ENCODE measurements at regions not wholly inside any gene's neighbourhood (a gene's known extent, or its start where the extent isn't known, plus 50 kb on each side); places are given as distances from the start of the nearest gene placed in this dataset.

DNA sequence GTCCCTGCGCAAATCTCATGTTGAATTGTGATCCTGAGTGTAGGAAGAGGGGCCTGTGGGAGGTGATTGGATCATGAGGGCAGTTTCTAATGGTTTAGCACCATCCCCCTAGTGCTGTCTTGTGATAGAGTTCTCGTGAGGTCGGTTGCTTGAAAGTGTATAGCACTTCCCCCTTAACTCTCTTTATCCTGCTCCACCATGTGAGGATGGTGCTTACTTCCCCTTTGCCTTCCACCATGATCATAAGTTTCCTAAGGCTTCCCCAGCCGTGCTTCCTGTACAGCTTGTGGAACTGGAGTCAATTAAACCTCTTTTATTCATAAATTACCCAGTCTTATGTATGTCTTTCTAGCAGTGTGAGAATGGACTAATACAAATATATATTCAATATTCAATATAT lies 303.7 kb upstream of the SEL1L start:
- no peak for DNase-seq (ENCODE audit: low spot score)

DNA sequence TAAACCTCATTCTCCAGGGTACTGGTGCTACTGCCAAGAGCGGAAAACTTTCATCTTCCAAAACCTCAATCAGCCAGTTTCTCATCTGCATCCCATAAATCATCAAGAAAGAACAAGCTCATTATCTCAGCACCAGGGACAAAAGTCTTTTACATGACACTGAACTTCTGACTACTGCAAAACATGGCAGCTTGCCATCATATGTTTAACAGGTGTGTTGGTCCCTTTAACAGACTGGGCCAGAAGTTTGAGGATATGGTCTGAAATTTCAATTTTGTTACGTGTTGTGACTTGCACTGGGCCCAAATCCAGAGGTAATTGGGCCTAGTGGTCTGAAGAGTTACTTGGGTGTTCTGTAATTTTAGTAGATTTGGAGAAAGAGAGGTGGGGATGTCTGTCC lies 305.4 kb upstream of the SEL1L start:
- no peak for DNase-seq (ENCODE audit: low spot score)

DNA sequence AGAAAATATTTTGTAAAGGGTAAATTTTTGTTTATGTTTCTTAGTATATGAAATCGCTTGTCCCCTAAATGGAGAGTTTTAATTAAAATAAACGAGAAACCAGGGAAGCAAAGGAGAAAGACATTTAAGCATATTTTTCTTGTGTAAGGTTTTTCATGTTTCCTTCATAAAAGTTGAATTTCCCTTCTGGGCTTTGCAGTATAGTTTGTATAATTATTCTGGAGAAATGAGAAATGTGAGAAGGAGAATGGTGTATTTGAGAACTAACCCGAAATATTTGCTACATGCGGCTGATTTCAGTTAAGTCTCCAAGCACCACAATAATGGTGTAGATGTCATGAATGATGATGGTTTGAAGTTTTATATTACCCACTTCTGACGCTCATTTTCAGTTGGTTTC lies 307.7 kb upstream of the SEL1L start:
- DNase-seq (ENCODE audit: low spot score): no peak

DNA sequence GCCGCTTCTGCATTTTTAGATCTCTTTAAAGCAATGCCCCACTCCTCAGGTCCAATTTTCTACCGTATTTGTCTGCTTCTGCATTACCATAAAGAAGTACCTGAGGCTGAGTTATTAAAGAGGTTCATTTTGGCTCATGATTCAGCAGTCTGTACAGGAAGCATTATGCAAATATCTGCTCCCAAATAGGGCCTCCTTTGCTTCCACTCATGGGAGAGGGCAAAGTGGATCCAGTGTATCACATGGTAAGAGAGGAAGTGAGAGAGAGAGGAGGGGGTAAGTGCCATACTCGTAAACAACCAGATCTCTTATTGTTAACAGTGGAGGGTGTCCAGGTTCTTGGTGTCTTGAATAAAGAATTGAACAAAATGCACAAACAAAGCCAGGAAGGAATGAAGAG lies 316.1 kb upstream of the SEL1L start:
- no peak for DNase-seq (ENCODE audit: low spot score)

GRCh38 chr14:81855007-81855406 lies 321.4 kb upstream of the SEL1L start:
- DNase-seq (ENCODE audit: low spot score): no peak

DNA sequence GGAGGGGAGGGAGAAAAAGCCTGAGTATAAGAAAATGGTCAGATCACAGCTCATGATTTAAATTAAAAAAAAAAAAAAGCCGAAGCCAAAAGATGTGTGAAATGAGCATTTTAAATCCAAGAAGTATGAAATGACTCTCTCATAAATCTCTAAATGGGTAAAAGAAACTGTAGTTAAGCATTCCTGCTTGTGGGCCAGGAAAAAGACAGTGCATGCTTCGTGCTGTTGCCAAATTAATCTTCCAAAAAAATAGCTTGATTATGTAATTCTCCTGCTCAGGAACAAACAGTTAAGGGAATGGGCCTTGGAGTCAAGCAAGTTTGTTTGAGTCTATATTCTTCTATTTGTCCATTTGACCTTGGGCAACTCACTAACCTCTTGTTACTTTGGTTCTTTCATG lies 325.4 kb upstream of the SEL1L start:
- DNase-seq (ENCODE audit: low spot score): no peak

DNA sequence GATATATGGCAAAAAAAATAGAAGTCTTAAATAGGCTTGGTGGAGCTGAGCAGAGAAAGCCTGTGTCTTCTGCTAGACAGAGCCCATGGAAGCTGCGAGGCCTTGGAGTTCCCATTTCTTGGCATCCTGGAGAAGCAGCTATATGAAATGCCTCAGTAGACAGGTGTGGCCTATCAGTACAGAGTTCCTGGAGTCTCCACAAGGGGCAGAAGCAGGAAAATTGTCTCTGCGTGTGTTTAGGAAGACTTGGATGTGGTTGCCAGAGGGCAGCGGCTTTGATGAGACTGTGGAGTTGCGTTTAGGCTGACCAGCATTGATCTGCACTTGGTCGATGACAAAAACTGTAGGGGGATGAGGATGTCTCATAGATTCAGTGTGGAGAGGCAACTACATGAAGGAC lies 334.5 kb upstream of the SEL1L start:
- no peak for DNase-seq (ENCODE audit: low spot score)

- no peak for DNase-seq (ENCODE audit: low spot score)
Observed at GRCh38 chr14:81871706-81872105, 338.1 kb upstream of the SEL1L start.

- no peak for DNase-seq (ENCODE audit: low spot score)
Observed at GRCh38 chr14:81884382-81884781, 350.7 kb upstream of the SEL1L start.

DNA sequence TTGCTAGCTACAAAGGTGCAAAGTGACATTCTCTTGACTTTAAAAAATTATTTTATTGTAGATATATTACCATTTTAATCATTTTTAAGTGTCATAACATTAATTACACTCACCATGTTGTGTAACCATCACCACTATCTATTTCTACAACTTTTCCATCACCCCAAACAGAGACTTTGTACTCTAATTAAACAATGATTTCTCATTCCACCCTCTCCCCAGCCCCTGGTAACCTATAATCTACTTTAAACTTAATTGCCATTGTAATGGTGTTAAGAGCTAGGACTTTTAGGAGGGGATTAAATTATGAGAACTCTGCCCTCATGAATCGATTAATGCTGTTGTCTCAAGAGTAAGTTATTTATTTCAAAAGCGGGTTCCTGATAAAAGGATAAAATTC lies 352.9 kb upstream of the SEL1L start:
- no peak for DNase-seq (ENCODE audit: low spot score)

DNA sequence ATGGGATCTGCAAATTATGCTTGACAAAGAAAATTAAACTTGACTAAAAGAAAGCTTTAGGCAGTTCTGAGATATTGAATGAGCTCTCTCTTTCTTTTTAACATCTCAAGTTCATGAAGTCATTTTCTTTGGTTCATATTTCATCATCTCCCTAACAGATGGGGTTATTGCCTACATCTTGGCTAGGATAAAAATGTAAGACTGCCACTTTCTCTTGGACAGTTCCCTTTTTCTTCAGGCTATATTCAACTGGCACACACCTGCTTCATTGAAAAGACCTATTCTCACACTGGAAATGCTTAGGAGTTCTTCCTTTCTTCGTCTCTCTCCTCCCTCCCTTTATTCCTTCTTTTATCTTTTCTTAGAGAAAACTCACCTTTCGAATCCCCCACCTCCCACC lies 355.9 kb upstream of the SEL1L start:
- no peak for DNase-seq (ENCODE audit: low spot score)

DNA sequence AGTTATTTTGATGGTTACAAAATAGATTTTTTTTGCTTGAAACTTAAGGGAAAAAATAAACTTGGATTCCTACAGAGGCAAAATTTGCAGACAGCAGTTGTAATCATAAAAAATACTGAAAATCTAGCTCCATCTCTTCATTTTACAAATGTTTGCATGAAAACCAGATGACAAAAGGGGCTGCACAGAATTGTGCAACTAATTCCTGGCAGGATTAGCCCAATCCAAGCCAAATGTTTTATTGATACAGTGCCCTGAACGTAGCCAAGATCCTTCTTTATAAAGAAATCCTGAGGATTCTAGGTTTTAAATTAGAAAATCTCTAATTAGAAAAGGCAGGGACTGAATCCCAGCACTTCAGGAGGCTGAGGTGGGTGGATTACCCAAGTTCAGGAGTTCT lies 356.4 kb upstream of the SEL1L start:
- no peak for DNase-seq (ENCODE audit: low spot score)

GRCh38 chr14:81903477-81903876 lies 369.8 kb upstream of the SEL1L start:
- no peak for DNase-seq (ENCODE audit: low spot score)

DNA sequence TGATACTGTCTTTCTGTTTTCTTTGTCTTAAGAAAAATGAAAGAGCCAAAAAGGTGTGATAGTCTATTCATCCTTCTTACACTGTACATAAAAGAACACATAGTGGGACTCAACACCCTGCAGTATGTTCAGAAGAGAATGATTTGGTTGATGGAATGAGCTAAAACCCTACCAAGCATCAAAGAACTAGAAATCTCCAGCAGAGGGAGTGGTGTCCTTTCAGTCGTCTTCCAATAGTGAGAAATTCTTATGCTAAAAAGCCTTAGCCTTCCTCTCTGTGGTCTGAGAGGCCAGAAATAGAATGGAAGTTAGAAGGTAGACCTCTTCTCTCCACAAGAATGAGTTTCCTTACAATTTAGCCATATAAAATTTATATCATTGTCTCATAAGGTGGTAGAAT lies 393.4 kb upstream of the SEL1L start:
- DNase-seq (ENCODE audit: low spot score): no peak

GRCh38 chr14:81931828-81932227 lies 398.2 kb upstream of the SEL1L start:
- no peak for DNase-seq (ENCODE audit: low spot score)

- no peak for DNase-seq (ENCODE audit: low spot score)
Observed at GRCh38 chr14:81936348-81936747, 402.7 kb upstream of the SEL1L start.

- no peak for DNase-seq (ENCODE audit: low spot score)
Observed at GRCh38 chr14:81936902-81937301, 403.2 kb upstream of the SEL1L start.

DNA sequence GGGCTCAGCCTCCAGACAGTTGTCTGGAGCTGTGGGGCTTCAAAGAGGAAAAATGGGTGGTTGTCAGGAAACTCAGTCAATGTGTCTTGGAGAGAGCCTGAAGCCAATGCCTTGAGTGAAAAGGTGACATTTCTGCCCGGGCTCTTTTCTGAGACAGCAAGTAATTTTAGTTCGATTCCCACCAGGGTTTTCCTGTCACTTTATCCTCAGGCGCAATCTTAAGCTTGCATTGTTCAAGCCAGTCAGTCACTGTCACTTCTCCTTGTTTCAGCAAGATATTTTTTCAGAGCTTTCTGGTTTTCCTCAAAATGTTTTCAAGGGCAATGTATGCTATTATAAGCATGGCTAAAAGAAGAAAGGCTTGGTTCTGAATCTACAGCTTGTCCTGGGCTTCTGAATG lies 404.7 kb upstream of the SEL1L start:
- DNase-seq (ENCODE audit: low spot score): no peak

GRCh38 chr14:81940651-81941050 lies 407.0 kb upstream of the SEL1L start:
- no peak for DNase-seq (ENCODE audit: low spot score)

GRCh38 chr14:81942071-81942470 lies 408.4 kb upstream of the SEL1L start:
- DNase-seq (ENCODE audit: low spot score): no peak

DNA sequence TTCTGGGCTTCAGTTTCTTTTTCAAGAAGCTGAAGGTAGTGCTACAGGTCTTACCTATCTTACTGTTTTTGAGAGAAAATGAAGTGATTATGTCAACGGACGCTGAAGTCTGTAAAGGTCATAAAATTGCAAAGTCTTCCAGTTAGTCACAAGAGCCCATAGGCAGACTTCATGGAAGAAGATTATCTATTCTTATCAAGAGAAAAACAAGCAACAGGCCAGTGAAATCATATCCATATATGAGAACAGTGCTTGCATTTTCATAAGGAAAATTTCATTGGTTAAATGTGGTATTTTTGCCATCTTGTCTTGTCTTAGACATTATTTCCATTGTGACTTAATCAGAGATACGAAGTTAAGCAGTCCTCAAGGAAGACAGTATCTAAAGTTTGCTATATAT lies 412.7 kb upstream of the SEL1L start:
- DNase-seq (ENCODE audit: low spot score): no peak

DNA sequence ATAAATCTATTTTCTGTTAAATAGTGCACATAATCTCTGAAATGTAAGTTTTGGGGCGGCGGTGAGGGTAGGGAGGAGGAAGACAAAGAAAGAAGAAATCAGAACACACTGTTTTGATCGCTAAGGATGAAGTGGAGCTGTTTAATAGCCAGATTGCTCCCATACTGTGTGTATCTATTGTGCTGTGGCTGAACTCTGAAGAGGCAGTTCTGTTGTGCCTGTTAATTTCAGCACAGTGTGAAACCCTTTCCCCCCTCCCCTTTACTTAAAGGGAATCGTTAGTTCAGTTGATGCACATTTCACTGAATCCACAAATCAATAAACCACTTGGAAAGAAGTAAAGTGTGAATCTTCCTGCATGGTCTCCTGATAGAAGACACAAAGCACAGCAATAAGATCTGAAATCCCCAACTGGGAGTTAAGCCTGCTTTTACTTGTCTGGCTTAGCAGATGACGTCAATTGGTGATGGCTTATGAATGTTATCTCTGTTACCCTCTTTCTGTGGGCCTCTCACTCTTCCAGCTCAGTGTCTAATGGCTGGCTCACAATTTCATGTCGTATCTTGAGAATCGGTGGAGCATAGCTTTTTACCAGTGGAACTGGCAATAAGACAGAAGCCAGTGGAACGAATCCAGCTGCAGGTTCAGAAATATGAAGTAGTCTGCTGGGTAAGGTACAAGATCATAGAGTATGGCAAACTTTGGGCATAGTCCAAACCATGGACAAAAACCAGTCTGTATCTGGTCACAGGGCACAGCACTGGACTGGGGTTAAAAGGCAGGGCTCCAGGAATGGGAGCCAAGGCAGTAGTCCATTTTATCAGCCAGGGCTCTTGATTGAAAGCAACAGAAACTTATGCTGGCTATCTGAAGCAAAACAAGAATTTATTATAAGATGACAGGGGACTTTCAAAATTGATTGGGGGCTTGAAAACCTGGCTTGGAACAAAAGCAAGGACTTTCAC lies 413.5 kb upstream of the SEL1L start:
- no peak for DNase-seq (ENCODE audit: low spot score)

DNA sequence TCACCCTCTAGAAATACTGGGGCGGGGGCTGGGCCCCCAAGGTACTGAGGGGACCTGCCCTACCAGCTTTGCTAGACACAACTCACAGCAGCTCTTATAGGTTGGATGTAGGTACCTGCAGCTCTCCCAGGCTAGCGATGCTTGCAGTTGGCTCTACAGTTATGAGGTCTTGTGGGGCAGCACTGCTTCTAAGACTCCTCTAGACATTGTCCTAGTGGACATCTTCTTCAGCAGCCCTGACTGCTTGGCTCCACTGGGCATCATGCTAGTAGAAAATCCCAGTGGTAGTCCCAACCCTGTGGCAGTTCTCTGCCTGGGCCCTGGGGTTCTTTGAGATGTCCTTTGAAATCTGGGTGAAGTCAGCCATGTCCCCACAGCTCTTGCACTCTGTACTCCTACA lies 419.3 kb upstream of the SEL1L start:
- no peak for DNase-seq (ENCODE audit: low spot score)

- no peak for DNase-seq (ENCODE audit: low spot score)
Observed at GRCh38 chr14:81953419-81953818, 419.8 kb upstream of the SEL1L start.

All from hematopoietic multipotent progenitor cell treated with erythropoietin and hydrocortisone succinate and interleukin-3 and kit ligand, for 15 days (in vitro differentiated cells).